SHP77 treated with DMSO at 0.1 percent for 48 hours (cell line): ENCODE measurements at regions not wholly inside any gene's neighbourhood (a gene's known extent, or its start where the extent isn't known, plus 50 kb on each side); places are given as distances from the start of the nearest gene placed in this dataset.

Experiments
- DNase-seq: peaks from one replicate; lab custom pipeline; 2025; lab: John Stamatoyannopoulos, UW

DNA sequence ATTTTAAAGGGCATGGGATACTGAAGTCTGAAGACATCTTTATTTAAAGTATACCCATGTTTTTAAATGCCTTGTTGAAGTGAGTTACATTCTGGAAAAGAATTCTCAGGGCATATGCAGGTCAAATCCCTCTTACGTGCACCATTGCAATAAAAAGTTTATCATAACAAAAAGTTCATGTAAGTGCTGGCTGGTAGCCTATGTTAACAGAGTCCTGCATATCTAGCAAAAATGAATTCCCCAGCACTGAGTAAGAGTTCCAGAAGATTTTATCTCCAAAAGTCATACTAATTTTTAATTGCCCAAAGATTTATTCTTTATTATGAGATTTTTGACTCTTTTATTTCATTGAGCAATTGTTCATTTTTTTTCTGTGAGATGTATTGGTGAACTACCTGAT, 104.7 kb upstream of the ROBO1 start:
- no peak for DNase-seq

DNA sequence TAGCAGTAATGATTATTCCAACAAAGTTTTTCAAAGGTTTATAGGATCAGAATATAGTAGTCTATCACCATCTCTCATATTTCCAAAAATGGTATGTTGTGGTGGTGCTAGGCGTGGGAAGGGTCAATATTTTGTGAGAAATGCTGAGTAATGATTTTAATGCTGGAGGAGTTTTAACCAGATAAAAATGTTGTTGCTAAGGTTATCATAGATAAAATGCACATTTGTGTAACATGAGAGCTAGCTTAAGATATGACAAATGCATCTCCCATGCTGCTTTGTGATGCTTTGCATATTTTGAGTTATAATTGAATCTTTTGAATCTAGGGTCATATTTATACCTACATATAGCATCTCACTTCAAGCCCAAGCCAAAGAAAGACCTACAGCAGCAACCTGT, 103.9 kb upstream of the ROBO1 start:
- no peak for DNase-seq

GRCh38 chr3:79870313-79870620, 102.5 kb upstream of the ROBO1 start:
- DNase-seq: no peak

GRCh38 chr3:79869461-79870312, 101.9 kb upstream of the ROBO1 start:
- no peak for DNase-seq

GRCh38 chr3:79866162-79866561, 98.4 kb upstream of the ROBO1 start:
- no peak for DNase-seq

GRCh38 chr3:79864077-79864476, 96.3 kb upstream of the ROBO1 start:
- DNase-seq: no peak

DNA sequence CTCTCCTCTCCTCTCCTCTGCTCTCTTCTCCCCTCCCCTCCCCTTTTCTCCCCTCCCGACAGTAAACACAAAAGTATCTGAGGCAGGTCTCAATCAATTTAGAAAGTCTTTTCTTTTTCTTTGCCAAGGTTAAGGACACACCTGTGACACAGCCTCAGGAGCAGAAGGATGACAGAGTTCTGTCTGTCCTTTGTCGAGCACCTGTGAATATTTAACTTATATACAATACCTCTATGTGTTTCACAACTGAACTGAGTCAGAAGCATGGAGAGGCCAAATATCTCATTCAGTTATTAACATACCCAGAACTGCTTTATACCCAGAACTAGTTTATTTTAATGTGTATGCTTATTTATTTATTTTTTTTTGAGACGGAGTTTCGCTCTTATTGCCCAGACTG, 81.1 kb upstream of the ROBO1 start:
- no peak for DNase-seq

GRCh38 chr3:79847928-79848327, 80.1 kb upstream of the ROBO1 start:
- no peak for DNase-seq

- DNase-seq: no peak
Observed at GRCh38 chr3:79846148-79846933, 78.5 kb upstream of the ROBO1 start.

- DNase-seq: no peak
Observed at GRCh38 chr3:79845546-79845945, 77.7 kb upstream of the ROBO1 start.

DNA sequence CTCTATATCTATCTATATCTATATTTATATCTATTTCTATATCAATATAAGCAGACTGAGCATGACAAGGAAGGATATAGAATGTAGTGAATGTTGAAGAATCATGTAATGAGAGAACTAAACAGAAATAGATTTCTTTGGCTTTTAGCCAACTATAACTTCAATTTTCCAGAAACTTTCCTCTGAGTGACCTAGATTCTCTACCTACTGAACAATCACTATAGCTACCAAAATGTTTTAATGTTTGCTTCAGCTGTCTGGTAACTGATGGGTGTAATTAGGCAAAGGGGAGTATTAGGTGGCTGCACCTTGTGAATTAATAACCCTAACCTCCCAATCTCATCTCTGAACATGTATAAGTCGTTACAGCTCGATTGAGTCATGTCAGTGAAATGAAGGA, 76.4 kb upstream of the ROBO1 start:
- no peak for DNase-seq

DNA sequence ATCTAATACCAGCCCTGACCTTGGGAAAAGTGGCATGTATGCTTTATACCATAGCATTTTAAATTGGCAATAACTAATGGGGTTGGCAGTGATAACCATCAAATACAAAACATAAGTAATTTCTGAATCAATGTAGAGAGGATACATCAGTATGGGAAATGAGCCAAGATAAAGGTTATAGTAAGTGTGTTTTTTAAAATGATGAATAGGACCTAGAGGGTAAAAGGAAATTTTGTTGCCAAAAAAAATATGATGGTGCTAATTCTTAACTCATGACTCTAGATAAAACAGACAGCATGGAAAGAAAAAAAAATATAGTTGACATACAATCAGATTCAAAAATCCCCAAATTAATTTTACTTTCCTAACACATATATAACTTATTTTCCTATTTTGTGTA, 75.4 kb upstream of the ROBO1 start:
- DNase-seq: no peak

DNA sequence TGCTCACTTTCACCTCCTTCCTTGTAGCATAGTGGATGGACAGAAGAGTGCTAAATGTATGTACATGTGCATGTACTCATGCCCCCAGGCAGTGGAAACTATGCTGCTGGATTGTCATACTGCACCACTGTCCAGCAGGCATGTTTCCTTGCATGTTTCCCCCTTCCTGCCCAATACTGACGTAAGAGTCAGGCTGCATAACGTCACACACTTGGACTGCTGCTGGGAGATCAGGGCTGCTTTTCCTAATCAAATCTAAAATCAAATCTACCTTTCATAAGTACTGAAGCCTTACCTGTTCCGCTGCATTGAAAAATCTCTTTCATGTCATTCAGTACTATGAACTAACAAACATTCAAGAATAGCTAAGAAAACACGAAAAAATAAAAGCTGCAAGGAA, 67.9 kb upstream of the ROBO1 start:
- DNase-seq: no peak

DNA sequence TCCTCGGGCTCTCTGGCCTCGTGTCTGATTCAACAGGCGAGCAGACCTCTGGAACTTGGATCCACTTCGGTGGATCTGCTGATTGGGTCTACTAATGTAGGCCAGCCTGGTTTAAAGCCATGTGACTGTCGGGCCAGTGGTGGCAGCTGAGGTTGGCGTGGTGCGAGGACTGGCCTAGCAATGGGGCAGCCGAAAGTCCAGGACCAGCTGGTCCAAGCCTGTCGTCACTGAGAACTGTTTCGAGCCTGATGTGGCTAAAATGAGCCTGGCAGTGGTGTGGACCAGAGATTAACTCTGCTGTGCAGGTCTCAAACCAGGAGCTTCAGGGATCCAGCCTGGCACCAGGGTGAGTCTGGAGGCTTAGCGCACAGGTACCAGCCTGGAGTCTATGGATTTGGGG, 56.4 kb upstream of the ROBO1 start:
- no peak for DNase-seq

- no peak for DNase-seq
Observed at GRCh38 chr3:79822076-79822475, 54.3 kb upstream of the ROBO1 start.

- DNase-seq: no peak
Observed at GRCh38 chr3:79820089-79820488, 52.3 kb upstream of the ROBO1 start.

DNA sequence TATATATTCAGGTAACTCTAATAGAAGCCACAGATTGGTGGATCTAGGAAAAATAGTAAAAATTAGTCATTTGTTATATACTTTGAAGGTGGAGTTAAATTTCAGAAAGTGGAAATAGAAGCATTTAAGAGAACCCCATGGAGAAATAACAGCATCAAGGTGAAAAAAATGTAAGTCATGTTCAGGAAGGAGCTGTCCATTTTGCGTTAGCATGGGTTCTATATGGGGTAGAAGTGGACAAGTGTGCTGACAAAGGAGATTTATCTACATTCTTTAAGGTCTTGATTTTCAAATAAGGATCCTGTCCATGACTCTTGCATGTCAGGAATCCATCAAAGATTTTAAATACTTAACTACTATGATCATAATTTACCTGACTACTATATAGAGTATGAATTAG, 50.2 kb upstream of the ROBO1 start:
- DNase-seq: no peak
